Natural killer cell treated with Interleukin-12 subunit alpha and Interleukin-12 subunit beta and Interleukin-15 and Interleukin-18, amount 100 ng/mL, for 72 hours (primary cell): ENCODE measurements at regions not wholly inside any gene's neighbourhood (a gene's known extent, or its start where the extent isn't known, plus 50 kb on each side); places are given as distances from the start of the nearest gene placed in this dataset.

Source experiments
- ATAC-seq, 2 donors: fragments of 150-1000 bp; cut with Tn5 transposase in 1 of 2; sonication (Bioruptor Pico), chemical (Tn5 transposase) in 1 of 2; 2 replicates each; pipeline ENCODE4 v1.10.0; 2021
- DNase-seq: peaks from one replicate; pipeline ENCODE4 v3.0.0; 2022; ENCODE audit warnings: low spot score
- H3K27ac Mint-ChIP-seq, 2 donors: 1 replicate in 1 of 2; 2 replicates in 1 of 2; pipeline ENCODE4 v1.8.0; 2022; ENCODE audit warnings: mixed read lengths in 2 of 2, mild to moderate bottlenecking in 1 of 2, moderate library complexity in 1 of 2
- H3K27me3 Mint-ChIP-seq, 2 donors: 1 replicate in 1 of 2; 2 replicates in 1 of 2; pipeline ENCODE4 v1.8.0; 2022; ENCODE audit warnings: mixed read lengths in 2 of 2
- H3K36me3 Mint-ChIP-seq: one replicate; pipeline ENCODE4 v1.8.0; 2022; ENCODE audit warnings: mixed read lengths
- H3K4me1 Mint-ChIP-seq, 2 donors: 1 replicate in 1 of 2; 2 replicates in 1 of 2; pipeline ENCODE4 v1.8.0; 2022; ENCODE audit warnings: low read depth in 2 of 2, mixed read lengths in 2 of 2, mild to moderate bottlenecking in 1 of 2
- H3K4me3 Mint-ChIP-seq: one replicate; pipeline ENCODE4 v1.8.0; 2022; ENCODE audit warnings: mixed read lengths
- H3K9me3 Mint-ChIP-seq: 2 replicates; pipeline ENCODE4 v1.8.0; 2022; ENCODE audit warnings: mixed read lengths

DNA sequence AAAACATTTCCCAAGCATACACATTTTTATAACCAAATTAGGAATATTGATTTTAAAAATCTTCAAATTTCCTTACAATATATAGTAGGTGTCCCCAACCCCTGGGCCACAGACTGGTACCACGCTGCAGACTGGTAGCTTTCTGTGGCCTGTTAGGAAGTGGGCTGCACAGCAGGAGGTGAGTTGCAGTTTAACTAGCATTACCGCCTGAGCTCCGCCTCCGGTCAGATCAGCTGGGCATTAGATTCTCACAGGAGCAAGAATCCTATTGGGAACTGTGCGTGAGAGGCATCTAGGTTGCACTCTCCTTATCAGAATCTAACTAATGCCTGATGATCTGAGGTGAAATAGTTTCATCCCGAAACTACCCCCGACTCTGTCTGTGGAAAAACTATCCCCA, 62.1 kb downstream of the ZWINT start:
- H3K4me1 Mint-ChIP-seq = no peaks in the 10 kb centered on the region
- H3K9me3 Mint-ChIP-seq = peaks cover 2% of the 10 kb centered on the region
- ATAC-seq = no peak

DNA sequence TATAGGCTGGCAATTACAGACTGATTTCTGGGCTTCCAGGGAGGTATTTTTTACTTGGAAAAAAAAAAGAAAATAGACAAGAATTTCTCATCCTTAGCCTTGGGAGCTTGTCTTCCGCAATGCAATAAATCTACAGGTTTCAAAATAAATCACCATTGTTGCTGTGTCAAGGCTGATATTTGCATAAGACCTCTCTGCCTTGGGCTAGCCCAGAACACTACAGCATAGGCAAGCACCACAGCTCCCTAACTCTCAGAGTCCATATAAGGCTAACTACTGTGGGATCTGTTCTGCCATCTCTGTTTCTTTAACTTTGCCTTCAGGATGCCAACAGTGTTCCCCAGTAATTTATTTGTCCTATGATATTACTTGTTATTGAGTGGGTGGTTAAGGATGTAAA, 64.4 kb downstream of the ZWINT start:
- no peaks in the 10 kb centered on the region for H3K4me1 Mint-ChIP-seq
- H3K27me3 Mint-ChIP-seq = no peaks in the 10 kb centered on the region
- peaks cover 8% of the 10 kb centered on the region for H3K9me3 Mint-ChIP-seq
- DNase-seq (no peak), ATAC-seq (no peak)
- no peak overlapping the region for H3K4me3 Mint-ChIP-seq
- H3K36me3 Mint-ChIP-seq = no peaks in the 10 kb centered on the region
- H3K27ac Mint-ChIP-seq = no peak overlapping the region

More for the DNA sequence above, 62.1 kb downstream of the ZWINT start:
- no peak for DNase-seq
- H3K36me3 Mint-ChIP-seq = no peaks in the 10 kb centered on the region
- no peak overlapping the region for H3K4me3 Mint-ChIP-seq
- no peak overlapping the region for H3K27ac Mint-ChIP-seq
- no peaks in the 10 kb centered on the region for H3K27me3 Mint-ChIP-seq

DNA sequence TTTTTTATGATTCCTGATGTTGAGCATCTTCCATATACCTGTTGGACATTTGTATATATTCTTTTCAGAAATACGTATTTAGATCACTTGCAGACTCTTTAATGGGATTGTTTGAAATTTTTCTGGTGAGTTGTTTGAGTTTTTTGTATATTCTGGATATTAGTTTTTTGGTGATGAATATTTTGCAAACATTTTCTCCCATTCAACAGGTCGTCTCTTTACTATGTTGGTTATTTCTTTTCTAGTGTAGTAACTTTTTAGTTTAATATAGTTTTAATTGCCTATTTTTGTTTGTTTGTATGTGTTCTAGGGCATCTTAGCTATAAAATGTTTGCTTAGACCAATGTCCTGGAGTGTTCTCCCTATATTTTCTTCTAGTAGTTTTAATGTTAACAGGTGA, 72.7 kb downstream of the ZWINT start:
- Mint-ChIP-seq H3K27ac (no peak overlapping the region), H3K36me3 (no peaks in the 10 kb centered on the region), H3K4me1 (no peaks in the 10 kb centered on the region), H3K4me3 (no peak overlapping the region), H3K9me3 (peaks cover 12% of the 10 kb centered on the region), H3K27me3 (no peaks in the 10 kb centered on the region)
- ATAC-seq = no peak
- no peak for DNase-seq

DNA sequence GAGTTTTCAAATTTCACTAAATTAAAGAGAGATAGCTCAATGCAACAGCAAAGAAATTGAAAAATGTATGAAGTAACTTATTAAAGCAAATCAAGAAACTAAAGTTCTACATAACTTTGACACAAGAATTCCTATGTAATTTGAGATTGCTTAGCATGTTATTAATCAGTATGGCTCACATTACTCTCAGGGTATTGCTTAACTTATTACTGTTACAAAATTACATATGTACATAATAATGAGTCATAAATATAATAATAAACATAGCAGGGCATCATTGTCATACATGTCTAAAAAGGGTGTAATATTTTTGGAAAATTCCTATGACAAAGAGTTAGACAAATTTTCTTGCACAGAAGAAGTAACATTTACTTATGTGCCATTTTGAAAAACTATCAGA, 75.0 kb downstream of the ZWINT start:
- ATAC-seq (no peak), DNase-seq (no peak)
- no peaks in the 10 kb centered on the region for H3K36me3 Mint-ChIP-seq
- no peaks in the 10 kb centered on the region for H3K4me1 Mint-ChIP-seq
- H3K4me3 Mint-ChIP-seq = no peak overlapping the region
- H3K27ac Mint-ChIP-seq = no peak overlapping the region
- peaks cover 9% of the 10 kb centered on the region for H3K9me3 Mint-ChIP-seq
- H3K27me3 Mint-ChIP-seq = no peaks in the 10 kb centered on the region

DNA sequence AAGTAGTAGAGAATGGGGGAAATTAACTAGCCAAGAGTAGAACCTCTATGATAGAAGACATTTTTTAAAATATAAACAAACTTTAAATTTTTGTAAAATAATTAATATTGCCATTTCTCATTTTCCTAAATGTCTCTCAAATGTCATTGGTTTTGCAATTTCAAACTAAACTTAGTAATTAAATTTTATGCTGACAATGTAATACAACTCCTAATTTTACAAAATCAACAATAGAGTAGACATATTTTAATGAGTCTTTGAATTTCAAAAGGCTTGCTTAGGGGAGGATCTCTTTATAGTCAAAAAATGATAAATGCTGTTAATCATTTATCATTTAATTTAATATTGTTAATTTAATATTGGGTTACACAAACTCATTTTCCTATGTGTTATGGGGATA, 81.8 kb downstream of the ZWINT start:
- no peak for DNase-seq

DNA sequence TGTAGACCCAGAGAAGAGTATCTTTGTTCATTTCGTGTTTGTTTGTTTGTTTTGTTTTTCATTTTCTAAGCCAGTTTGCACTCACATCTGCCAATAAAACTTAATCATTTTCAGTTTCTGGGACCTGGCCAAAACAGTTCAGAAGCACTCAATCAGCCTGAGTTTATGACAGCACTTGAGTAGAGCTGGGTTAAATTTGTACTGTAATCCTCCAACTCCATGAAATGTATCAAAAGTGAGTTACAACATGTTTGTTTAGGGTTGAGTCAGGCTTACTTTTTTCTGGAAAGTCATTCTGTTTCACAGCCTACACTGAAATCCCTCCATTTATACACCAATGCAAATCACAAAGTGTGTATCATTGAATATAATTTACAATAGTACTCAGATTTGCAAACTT, 91.9 kb downstream of the ZWINT start:
- DNase-seq = no peak
- Mint-ChIP-seq H3K36me3 (no peaks in the 10 kb centered on the region), H3K27ac (no peak overlapping the region), H3K27me3 (no peaks in the 10 kb centered on the region), H3K4me1 (no peaks in the 10 kb centered on the region), H3K9me3 (peaks cover 6% of the 10 kb centered on the region), H3K4me3 (no peak overlapping the region)
- no peak for ATAC-seq

More for the DNA sequence above, 81.8 kb downstream of the ZWINT start:
- H3K27me3 Mint-ChIP-seq = no peaks in the 10 kb centered on the region
- H3K4me3 Mint-ChIP-seq = no peak overlapping the region
- H3K27ac Mint-ChIP-seq = no peak overlapping the region
- H3K9me3 Mint-ChIP-seq = peaks cover 4% of the 10 kb centered on the region
- H3K36me3 Mint-ChIP-seq = peaks cover 4% of the 10 kb centered on the region
- H3K4me1 Mint-ChIP-seq = no peaks in the 10 kb centered on the region
- no peak for ATAC-seq

DNA sequence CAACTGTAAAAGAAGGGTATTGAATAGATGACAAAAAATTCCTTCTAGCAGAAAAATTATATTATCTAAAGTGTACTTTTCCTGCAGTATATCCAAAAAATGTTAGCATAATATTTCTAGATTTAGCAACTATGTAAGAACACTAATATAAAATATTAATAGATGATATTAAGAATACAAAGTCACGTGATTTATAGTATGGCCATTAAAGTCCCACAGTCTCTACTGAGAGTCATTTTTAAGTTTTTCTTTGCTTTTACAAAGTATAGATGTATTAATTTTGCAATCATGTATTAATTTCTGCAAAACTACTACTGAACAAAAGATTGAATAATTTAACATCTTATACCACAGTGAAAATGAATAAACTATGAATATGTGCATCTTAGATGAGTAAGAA, 94.9 kb downstream of the ZWINT start:
- Mint-ChIP-seq H3K4me3 (no peak overlapping the region), H3K27me3 (no peaks in the 10 kb centered on the region), H3K36me3 (no peaks in the 10 kb centered on the region), H3K9me3 (peaks cover 16% of the 10 kb centered on the region), H3K27ac (no peak overlapping the region), H3K4me1 (no peaks in the 10 kb centered on the region)
- DNase-seq (no peak), ATAC-seq (no peak)

DNA sequence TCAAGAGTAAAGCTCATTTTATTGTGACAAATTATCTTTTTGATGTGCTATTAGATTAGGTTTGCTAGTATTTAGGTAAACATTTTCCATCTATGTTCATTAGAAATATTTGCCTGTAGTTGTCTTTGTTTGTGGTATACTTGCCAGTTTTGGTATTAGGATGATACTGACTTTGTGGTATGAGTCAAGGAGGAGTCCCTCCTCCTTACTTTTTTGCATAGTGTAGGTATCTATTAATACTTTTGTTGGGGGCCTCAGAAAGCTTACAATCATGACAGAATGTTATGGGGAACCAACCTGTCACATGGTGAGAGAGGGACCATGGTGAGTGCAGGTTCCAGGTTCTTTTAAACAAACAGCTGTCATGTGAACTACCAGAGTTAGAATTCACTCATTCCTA, 102.1 kb downstream of the ZWINT start:
- H3K4me1 Mint-ChIP-seq = no peaks in the 10 kb centered on the region
- no peak overlapping the region for H3K4me3 Mint-ChIP-seq
- no peaks in the 10 kb centered on the region for H3K36me3 Mint-ChIP-seq
- no peak overlapping the region for H3K27ac Mint-ChIP-seq
- DNase-seq (no peak), ATAC-seq (no peak)
- no peaks in the 10 kb centered on the region for H3K27me3 Mint-ChIP-seq
- peaks cover 24% of the 10 kb centered on the region for H3K9me3 Mint-ChIP-seq

DNA sequence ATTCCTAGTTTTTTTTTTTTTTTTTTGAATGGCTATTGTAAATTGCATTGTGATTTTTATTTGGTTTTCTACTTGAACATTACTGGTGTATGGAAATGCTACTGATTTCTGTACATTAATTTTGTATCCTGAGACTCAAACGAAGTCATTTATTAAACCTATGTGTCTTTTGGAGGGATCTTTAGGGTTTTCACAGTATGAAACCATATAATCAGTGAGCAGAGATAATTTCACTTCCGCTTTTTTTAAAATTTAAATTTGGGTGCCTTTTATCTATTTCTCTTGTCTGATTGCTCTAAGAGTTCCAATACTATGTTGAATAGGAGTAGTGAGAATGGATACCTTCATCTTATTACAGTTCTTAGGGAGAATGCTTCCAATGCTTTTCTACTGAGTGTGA, 102.7 kb downstream of the ZWINT start:
- Mint-ChIP-seq H3K27ac (no peak overlapping the region), H3K9me3 (peaks cover 28% of the 10 kb centered on the region), H3K4me1 (no peaks in the 10 kb centered on the region), H3K36me3 (no peaks in the 10 kb centered on the region), H3K4me3 (no peak overlapping the region), H3K27me3 (no peaks in the 10 kb centered on the region)
- DNase-seq = no peak
- ATAC-seq = no peak

DNA sequence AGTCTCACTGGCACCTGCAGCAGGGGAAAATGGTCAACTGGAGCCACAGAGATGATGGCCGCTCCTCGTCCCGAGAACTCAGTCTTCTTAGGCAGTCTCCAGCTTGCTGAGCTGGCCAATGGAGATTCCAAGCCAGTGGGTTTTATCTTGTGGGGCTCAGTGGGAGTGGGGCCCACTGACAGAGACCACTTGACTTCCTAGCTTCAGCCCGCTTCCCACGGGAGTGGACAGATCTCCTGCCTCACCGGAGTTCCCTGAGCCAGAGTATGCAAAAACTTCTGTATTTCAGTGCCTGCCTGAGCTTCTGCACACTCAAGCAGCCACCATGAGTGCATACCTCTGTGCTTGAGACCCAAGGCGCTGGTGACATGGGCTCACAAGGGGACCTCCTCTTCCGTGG, 105.8 kb downstream of the ZWINT start:
- Mint-ChIP-seq H3K4me1 (no peaks in the 10 kb centered on the region), H3K27ac (no peak overlapping the region), H3K4me3 (no peak overlapping the region), H3K27me3 (no peaks in the 10 kb centered on the region), H3K9me3 (peaks cover 28% of the 10 kb centered on the region), H3K36me3 (peaks cover 4% of the 10 kb centered on the region)
- DNase-seq (no peak), ATAC-seq (no peak)

DNA sequence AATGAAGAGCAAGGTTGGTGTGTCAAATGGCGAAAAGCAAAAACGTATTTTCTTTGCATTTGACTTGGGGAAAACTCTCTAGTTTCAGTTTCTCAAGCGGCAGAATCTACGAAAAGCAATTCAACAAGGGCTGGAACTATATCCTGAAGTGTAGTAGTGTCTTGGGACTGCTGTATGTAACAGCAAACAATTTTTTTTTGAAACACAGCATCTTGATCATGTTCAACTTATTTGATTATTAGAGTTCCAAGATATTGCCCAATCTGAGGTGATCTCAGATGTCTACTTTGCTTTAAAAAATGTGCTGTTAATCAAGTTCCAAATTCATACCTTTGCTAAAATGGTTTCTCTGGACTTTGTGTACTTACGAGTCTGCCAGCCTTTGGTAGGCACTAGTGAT, 120.6 kb downstream of the ZWINT start:
- H3K4me1 Mint-ChIP-seq = no peaks in the 10 kb centered on the region
- no peaks in the 10 kb centered on the region for H3K36me3 Mint-ChIP-seq
- ATAC-seq = no peak
- no peak overlapping the region for H3K27ac Mint-ChIP-seq
- H3K9me3 Mint-ChIP-seq = peaks cover 3% of the 10 kb centered on the region
- no peaks in the 10 kb centered on the region for H3K27me3 Mint-ChIP-seq
- no peak overlapping the region for H3K4me3 Mint-ChIP-seq
- DNase-seq = no peak

DNA sequence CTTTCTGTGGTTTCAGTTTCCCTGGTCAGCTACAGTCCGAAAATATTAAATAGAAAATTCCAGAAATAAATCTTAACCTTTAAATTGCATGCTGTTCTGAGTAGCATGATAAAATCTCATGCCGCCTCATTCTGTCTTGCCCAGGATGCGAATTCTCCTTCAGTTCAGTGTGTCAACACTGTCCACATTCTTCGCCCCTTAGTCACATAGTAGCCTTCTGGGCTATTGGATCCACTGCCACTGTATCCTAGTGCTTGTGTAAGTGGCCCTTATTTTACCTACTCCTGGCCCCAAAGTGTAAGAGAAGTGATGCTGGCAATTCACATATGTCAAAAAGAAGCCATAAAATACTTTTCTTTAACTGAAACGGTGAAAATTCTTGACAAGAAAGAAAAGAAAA, 129.6 kb downstream of the ZWINT start:
- Mint-ChIP-seq H3K27ac (no peak overlapping the region), H3K36me3 (no peaks in the 10 kb centered on the region)

DNA sequence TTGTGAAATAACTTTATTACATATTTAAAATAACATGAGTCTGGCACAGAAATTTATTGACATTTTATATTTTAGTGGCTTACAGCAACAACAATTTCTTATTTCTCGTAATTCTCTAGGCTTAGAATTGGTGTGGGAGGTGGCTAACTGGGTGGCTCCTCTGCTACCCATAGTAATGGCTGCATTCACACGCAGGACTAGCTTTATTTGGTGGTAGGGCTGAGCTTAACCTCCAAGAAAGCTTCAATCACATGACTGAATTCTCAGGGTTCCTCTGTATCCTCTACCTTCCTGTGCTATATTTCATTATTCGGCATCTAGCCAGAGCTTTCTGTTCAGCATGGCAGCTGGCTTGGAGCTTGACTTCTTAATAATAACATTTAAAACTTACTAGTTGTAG, 138.8 kb downstream of the ZWINT start:
- no peak overlapping the region for H3K27ac Mint-ChIP-seq

More for the DNA sequence above, 129.6 kb downstream of the ZWINT start:
- no peaks in the 10 kb centered on the region for H3K27me3 Mint-ChIP-seq
- H3K4me3 Mint-ChIP-seq = no peak overlapping the region
- peaks cover 6% of the 10 kb centered on the region for H3K9me3 Mint-ChIP-seq
- ATAC-seq (no peak), DNase-seq (no peak)
- no peaks in the 10 kb centered on the region for H3K4me1 Mint-ChIP-seq

DNA sequence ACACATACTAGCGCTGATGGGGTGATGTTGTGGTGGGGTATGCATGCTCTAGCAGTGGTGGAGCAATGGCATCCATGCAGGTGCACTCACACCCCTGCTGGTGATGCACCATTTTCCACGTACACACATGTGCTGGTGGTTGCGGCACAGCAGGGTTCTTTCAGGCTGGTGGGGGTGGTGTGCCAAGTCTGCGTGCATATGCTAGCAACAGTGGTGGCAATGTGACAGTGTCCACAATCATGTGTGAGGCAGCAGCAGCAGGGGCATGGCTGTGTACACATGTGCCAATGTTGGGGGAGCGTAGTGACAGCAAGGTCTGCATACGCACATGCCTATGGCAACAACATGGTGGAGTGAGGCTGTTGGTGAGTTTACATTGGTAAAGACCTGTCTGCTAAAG, 148.1 kb downstream of the ZWINT start:
- Mint-ChIP-seq H3K4me3 (no peak overlapping the region), H3K27ac (no peak overlapping the region), H3K27me3 (no peaks in the 10 kb centered on the region), H3K4me1 (no peaks in the 10 kb centered on the region), H3K36me3 (peaks cover 5% of the 10 kb centered on the region), H3K9me3 (peaks cover 32% of the 10 kb centered on the region)
- DNase-seq = no peak
- ATAC-seq = no peak

More for the DNA sequence above, 138.8 kb downstream of the ZWINT start:
- Mint-ChIP-seq H3K27me3 (no peaks in the 10 kb centered on the region), H3K36me3 (no peaks in the 10 kb centered on the region), H3K4me3 (no peak overlapping the region), H3K4me1 (no peaks in the 10 kb centered on the region), H3K9me3 (no peaks in the 10 kb centered on the region)
- DNase-seq (no peak), ATAC-seq (no peak)

DNA sequence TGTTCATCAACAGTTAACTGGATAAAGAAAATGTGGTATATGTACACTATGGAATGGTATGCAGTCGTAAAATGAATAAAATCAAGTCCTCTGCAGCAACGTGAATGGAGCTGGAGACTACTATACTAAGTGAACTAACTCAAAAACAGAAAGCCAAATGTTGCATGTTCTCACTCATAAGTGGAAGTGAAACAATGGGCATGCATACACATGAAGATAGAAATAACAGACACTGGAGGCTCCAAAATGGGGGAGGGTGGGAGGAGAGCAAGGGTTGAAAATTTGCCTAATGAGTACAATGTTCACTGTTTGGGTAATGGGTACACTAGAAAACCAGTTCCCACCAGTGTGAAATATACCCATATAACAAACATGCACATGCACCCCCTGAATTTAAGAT, 179.5 kb downstream of the ZWINT start:
- no peaks in the 10 kb centered on the region for H3K4me1 Mint-ChIP-seq

More for the DNA sequence above, 179.5 kb downstream of the ZWINT start:
- Mint-ChIP-seq H3K4me3 (no peak overlapping the region), H3K9me3 (peaks cover 23% of the 10 kb centered on the region), H3K27ac (no peak overlapping the region), H3K27me3 (no peaks in the 10 kb centered on the region), H3K36me3 (peaks cover 8% of the 10 kb centered on the region)
- DNase-seq (no peak), ATAC-seq (no peak)
